GM10248 (cell line): ENCODE measurements at regions not wholly inside any gene's neighbourhood (a gene's known extent, or its start where the extent isn't known, plus 50 kb on each side); places are given as distances from the start of the nearest gene placed in this dataset.

Source experiments
- CTCF ChIA-PET: fragments of 300-600 bp; sonication (Branson Sonifier 250); formaldehyde crosslinking; extraction: SDS; loops from one replicate; lab custom pipeline; 2021; ENCODE audit warnings: antibody characterized with exemption; lab: Yijun Ruan, JAX
- POLR2A ChIA-PET: fragments of 350-650 bp; sonication (Branson Sonifier 250); formaldehyde crosslinking; extraction: SDS; loops from one replicate; lab custom pipeline; 2020; ENCODE audit warnings: antibody characterized with exemption; lab: Yijun Ruan, JAX
- DNase-seq: peaks from one replicate; pipeline ENCODE4 v3.0.0; 2012; ENCODE audit errors: extremely low spot score
- CTCF ChIP-seq: IDR thresholded peaks from 2 replicates; pipeline ENCODE4 v1.5.1; 2012; ENCODE audit warnings: mild to moderate bottlenecking, low read depth; ENCODE audit errors: extremely low read depth, missing control alignments, control extremely low read depth

- no peak for TF ChIP-seq CTCF
- ChIA-PET CTCF (interaction anchor here (1.1 to 1.5 kb wide), 2 partner anchors 14 to 17 kb away, joined by 3 to 6 read pairs; no protein-coding TSS in a partner anchor), POLR2A (no interaction called here)
- no peak for DNase-seq
Observed at GRCh38 chr6:12386816-12387215, 96.7 kb downstream of the EDN1 start.

GRCh38 chr6:12391472-12391871, 101.3 kb downstream of the EDN1 start:
- ChIA-PET CTCF (no interaction called here), POLR2A (no interaction called here)
- DNase-seq = no peak
- TF ChIP-seq CTCF = no peak

- ChIA-PET CTCF (interaction anchor here (1.0 to 1.6 kb wide), 2 partner anchors 90 to 110 kb away, joined by 3 read pairs; no protein-coding TSS in a partner anchor), POLR2A (no interaction called here)
- no peak for DNase-seq
- TF ChIP-seq CTCF = no peak
Observed at GRCh38 chr6:12392490-12392889, 102.3 kb downstream of the EDN1 start.

GRCh38 chr6:12393100-12393499, 102.9 kb downstream of the EDN1 start:
- DNase-seq = no peak
- POLR2A ChIA-PET = no interaction called here
- CTCF ChIA-PET = interaction anchor here (1.0 to 1.6 kb wide), 2 partner anchors 90 to 111 kb away, joined by 3 read pairs; no protein-coding TSS in a partner anchor
- TF ChIP-seq CTCF = no peak

- ChIA-PET POLR2A (no interaction called here), CTCF (no interaction called here)
- no peak for DNase-seq
- TF ChIP-seq CTCF = no peak
Observed at GRCh38 chr6:12394170-12394569, 104.0 kb downstream of the EDN1 start.

GRCh38 chr6:12395898-12396297, 105.7 kb downstream of the EDN1 start:
- no peak for TF ChIP-seq CTCF
- ChIA-PET CTCF (no interaction called here), POLR2A (no interaction called here)
- no peak for DNase-seq

- CTCF ChIA-PET = interaction anchor here (1.4 kb wide), 1 partner anchor 18 kb away, joined by 3 read pairs; no protein-coding TSS in a partner anchor
- TF ChIP-seq CTCF = no peak
- POLR2A ChIA-PET = no interaction called here
- no peak for DNase-seq
Observed at GRCh38 chr6:12401200-12401599, 111.0 kb downstream of the EDN1 start.
